ENCODE measurements at regions not wholly inside any gene's neighbourhood (a gene's known extent, or its start where the extent isn't known, plus 50 kb on each side); places are given as distances from the start of the nearest gene placed in this dataset.

DNA sequence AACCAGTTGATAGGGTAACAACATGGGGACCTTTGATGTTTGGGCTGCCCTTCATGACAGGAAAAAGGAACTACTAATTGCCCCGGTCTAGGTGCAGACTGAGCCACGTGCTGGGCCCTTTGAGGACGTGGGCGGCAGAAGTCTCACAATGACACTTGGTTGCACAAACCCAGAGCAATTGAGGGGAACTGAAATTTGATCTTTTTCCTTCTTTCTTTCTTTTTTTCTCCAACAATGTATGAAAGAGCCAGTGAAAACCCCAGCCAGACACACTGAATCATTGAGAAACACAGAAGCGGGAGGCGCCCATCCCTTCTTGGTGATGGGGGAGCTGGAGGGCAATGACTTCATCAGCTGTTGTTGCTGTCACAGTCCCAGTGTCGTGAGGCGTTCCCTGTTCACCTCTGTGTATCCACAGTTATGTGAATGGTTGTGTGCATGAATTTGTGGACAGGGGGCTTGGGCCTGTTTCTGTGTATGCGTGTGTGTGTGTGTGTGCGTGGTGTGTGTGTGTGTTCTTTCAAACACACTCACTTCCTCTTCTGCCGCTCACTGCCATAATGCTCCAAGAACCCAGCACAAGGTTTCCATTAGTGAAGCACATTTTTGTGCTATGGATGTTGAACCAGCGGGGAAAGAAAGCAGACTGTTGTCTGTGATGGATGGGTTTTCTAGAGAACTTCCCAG is 137.5 kb upstream of the CCND2 start:
- no peaks in the 10 kb centered on the region for H3K9me3 ChIP-seq (ENCODE audit: control insufficient read depth, low read length)
- H3K4me1 ChIP-seq (ENCODE audit: control insufficient read depth, insufficient read depth, low read length): peaks cover 15% of the 10 kb centered on the region
- H3K27me3 Mint-ChIP-seq (ENCODE audit: insufficient read depth): peaks cover 11% of the 10 kb centered on the region
- peaks cover under 1% of the 10 kb centered on the region for H3K27me3 ChIP-seq (ENCODE audit: control insufficient read depth, insufficient read depth, low read length, poor library complexity, severe bottlenecking)
- WGBS, 2 experiments (ENCODE audit: insufficient coverage in 1 of 2, insufficient read length in 1 of 2): 62 to 96% methylated on average over 6 to 10 of the region's 12 CpGs
- TF ChIP-seq, protein P1, sequence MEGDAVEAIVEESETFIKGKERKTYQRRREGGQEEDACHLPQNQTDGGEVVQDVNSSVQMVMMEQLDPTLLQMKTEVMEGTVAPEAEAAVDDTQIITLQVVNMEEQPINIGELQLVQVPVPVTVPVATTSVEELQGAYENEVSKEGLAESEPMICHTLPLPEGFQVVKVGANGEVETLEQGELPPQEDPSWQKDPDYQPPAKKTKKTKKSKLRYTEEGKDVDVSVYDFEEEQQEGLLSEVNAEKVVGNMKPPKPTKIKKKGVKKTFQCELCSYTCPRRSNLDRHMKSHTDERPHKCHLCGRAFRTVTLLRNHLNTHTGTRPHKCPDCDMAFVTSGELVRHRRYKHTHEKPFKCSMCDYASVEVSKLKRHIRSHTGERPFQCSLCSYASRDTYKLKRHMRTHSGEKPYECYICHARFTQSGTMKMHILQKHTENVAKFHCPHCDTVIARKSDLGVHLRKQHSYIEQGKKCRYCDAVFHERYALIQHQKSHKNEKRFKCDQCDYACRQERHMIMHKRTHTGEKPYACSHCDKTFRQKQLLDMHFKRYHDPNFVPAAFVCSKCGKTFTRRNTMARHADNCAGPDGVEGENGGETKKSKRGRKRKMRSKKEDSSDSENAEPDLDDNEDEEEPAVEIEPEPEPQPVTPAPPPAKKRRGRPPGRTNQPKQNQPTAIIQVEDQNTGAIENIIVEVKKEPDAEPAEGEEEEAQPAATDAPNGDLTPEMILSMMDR (conservative IDR thresholded peaks at IDR 0.05): no peak
- no peaks in the 10 kb centered on the region for H3K36me3 Mint-ChIP-seq (ENCODE audit: low read depth)
- peaks cover 61% of the 10 kb centered on the region for H3K4me1 Mint-ChIP-seq
- H3K4me3 ChIP-seq (ENCODE audit: low read length): no peak overlapping the region
- DNase-seq: no peak
- H3K4me3 Mint-ChIP-seq: no peak overlapping the region
- H3K27ac ChIP-seq (ENCODE audit: low read depth, low read length): peak overlapping the region; percentile 59
- H3K27ac Mint-ChIP-seq: peak overlapping the region; percentile 88
- peaks cover 4% of the 10 kb centered on the region for H3K9me3 Mint-ChIP-seq
- no peak overlapping the region for H3K9ac ChIP-seq (ENCODE audit: extremely low read depth, low read length, poor library complexity, severe bottlenecking)
- no peaks in the 10 kb centered on the region for H3K36me3 ChIP-seq (ENCODE audit: control insufficient read depth, insufficient read depth, low read length)

GRCh38 chr12:4134448-4135263 is 138.9 kb upstream of the CCND2 start:
- H3K4me1 Mint-ChIP-seq: peaks cover 53% of the 10 kb centered on the region

DNA sequence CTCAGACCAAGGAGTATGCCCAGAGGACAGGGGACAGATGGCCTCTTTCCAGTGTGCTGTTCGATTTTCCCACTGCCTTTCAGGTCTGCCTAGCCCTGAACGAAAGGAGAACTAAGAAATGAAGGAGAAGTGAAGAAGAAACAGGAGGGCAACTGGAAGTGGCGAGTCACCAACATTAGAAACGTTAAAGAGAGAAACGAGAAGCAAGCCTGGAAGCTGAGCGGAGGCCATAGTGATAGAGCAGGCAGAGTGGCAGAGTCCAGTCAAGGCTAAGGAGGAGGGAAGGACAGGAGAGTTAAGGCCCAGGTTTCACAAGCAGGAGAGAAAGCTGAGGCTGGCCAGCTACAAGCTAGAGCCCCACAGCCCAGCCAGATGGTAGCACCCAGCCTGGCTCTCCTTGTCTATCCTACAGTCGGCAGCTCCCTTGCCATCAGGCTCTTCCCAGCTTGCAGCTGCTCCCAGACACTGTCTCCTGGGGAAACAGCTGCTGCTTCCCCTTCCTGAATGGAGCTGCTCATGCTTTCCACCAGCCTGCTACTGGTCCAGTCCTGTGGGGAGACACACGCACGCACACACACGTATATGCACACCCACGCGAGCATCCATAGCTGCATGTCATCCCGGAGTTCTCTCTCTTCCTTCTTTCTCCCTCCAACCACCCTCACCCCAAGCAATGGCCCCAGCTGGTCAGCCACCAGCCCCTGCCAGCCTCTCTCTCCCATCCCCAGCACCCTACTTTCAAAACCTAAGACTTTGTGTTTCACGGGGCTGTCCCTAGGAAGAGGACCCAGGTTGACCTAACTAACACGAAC is 139.7 kb upstream of the CCND2 start:
- no peaks in the 10 kb centered on the region for H3K36me3 Mint-ChIP-seq (ENCODE audit: low read depth)
- H3K27me3 Mint-ChIP-seq (ENCODE audit: insufficient read depth): no peaks in the 10 kb centered on the region
- no peaks in the 10 kb centered on the region for H3K9me3 ChIP-seq (ENCODE audit: control insufficient read depth, low read length)
- H3K4me1 ChIP-seq (ENCODE audit: control insufficient read depth, insufficient read depth, low read length): peaks cover 15% of the 10 kb centered on the region
- peak; percentile 84 for DNase-seq
- peak overlapping the region; percentile 88 for H3K27ac Mint-ChIP-seq
- H3K4me1 Mint-ChIP-seq: peaks cover 46% of the 10 kb centered on the region
- H3K4me3 Mint-ChIP-seq: peak overlapping the region; percentile 38
- no peak overlapping the region for H3K27ac ChIP-seq (ENCODE audit: low read depth, low read length)
- no peaks in the 10 kb centered on the region for H3K36me3 ChIP-seq (ENCODE audit: control insufficient read depth, insufficient read depth, low read length)
- H3K9ac ChIP-seq (ENCODE audit: extremely low read depth, low read length, poor library complexity, severe bottlenecking): no peak overlapping the region
- H3K4me3 ChIP-seq (ENCODE audit: low read length): no peak overlapping the region
- no peaks in the 10 kb centered on the region for H3K27me3 ChIP-seq (ENCODE audit: control insufficient read depth, insufficient read depth, low read length, poor library complexity, severe bottlenecking)
- TF ChIP-seq, protein P1 (conservative IDR thresholded peaks at IDR 0.05): no peak
- 63 to 69% methylated on average over 14 to 15 of the region's 15 CpGs for WGBS, 2 experiments (ENCODE audit: insufficient coverage in 1 of 2, insufficient read length in 1 of 2)
- H3K9me3 Mint-ChIP-seq: peaks cover 2% of the 10 kb centered on the region

More at GRCh38 chr12:4134448-4135263, 138.9 kb upstream of the CCND2 start:
- peak; percentile 96 for DNase-seq
- Histone ChIP-seq H3K4me3 (ENCODE audit: low read length) (peak overlapping the region; percentile 47), H3K9me3 (ENCODE audit: control insufficient read depth, low read length) (no peaks in the 10 kb centered on the region), H3K27me3 (ENCODE audit: control insufficient read depth, insufficient read depth, low read length, poor library complexity, severe bottlenecking) (no peaks in the 10 kb centered on the region), H3K9ac (ENCODE audit: extremely low read depth, low read length, poor library complexity, severe bottlenecking) (no peak overlapping the region), H3K27ac (ENCODE audit: low read depth, low read length) (no peak overlapping the region), H3K4me1 (ENCODE audit: control insufficient read depth, insufficient read depth, low read length) (peaks cover 15% of the 10 kb centered on the region), H3K36me3 (ENCODE audit: control insufficient read depth, insufficient read depth, low read length) (no peaks in the 10 kb centered on the region)
- Mint-ChIP-seq H3K27me3 (ENCODE audit: insufficient read depth) (no peaks in the 10 kb centered on the region), H3K9me3 (peaks cover 4% of the 10 kb centered on the region), H3K4me3 (peak overlapping the region; percentile 38), H3K36me3 (ENCODE audit: low read depth) (no peaks in the 10 kb centered on the region), H3K27ac (peak overlapping the region; percentile 88)
- TF ChIP-seq, protein P1 (conservative IDR thresholded peaks at IDR 0.05): no peak
- WGBS, 2 experiments (ENCODE audit: insufficient coverage in 1 of 2, insufficient read length in 1 of 2): 15 to 17% methylated on average over 2 to 11 of the region's 12 CpGs

All from endodermal cell (in vitro differentiated cells).